ENCODE measurements at regions not wholly inside any gene's neighbourhood (a gene's known extent, or its start where the extent isn't known, plus 50 kb on each side); places are given as distances from the start of the nearest gene placed in this dataset.

- Histone ChIP-seq H3K9ac (ENCODE audit: insufficient read depth, low read length) (no peak overlapping the region), H3K79me2 (ENCODE audit: control insufficient read depth, insufficient read depth, low read length) (no peaks in the 10 kb centered on the region), H2AFZ (ENCODE audit: low read length) (no peak overlapping the region), H4K20me1 (ENCODE audit: control insufficient read depth, extremely low read depth, insufficient read depth, low read length) (no peaks in the 10 kb centered on the region), H3K4me1 (ENCODE audit: control insufficient read depth, extremely low read depth, insufficient read depth, low read length) (no peaks in the 10 kb centered on the region), H3K4me2 (ENCODE audit: extremely low read depth, insufficient read depth, low read length) (no peak overlapping the region), H3K4me3 (replicated peaks in 1 of 4; ENCODE audit: control extremely low read depth in 1 of 4, insufficient read depth in 1 of 4, low read depth in 3 of 4, low read length in 4 of 4) (no peak overlapping the region), H3K27me3 (ENCODE audit: control insufficient read depth, insufficient read depth, low read length) (no peaks in the 10 kb centered on the region), H3K36me3 (ENCODE audit: control insufficient read depth, insufficient read depth, low read length) (no peaks in the 10 kb centered on the region), H3K27ac (ENCODE audit: insufficient read depth, low read length) (no peak overlapping the region), H3K9me3 (ENCODE audit: control insufficient read depth, insufficient read depth, low read depth, low read length) (no peaks in the 10 kb centered on the region)
- no peak for DNase-seq (ENCODE audit: low read depth in 2 of 2)
- TF ChIP-seq EZH2 (IDR thresholded peaks at IDR 0.05; ENCODE audit: low read length, missing control alignments) (no peak), CTCF (conservative IDR thresholded peaks at IDR 0.05 in 1 of 2, IDR thresholded peaks at IDR 0.05 in 1 of 2; ENCODE audit: low read depth in 1 of 2, low read length in 2 of 2) (no peak)
These were observed 998.0 kb upstream of the EPHA7 start for GRCh38 chr6:94417363-94417762.

GRCh38 chr6:94414041-94414440 is 994.7 kb upstream of the EPHA7 start:
- no peak overlapping the region for H3K4me2 ChIP-seq (ENCODE audit: extremely low read depth, insufficient read depth, low read length)
- H3K27ac ChIP-seq (ENCODE audit: insufficient read depth, low read length) = no peak overlapping the region
- no peak for DNase-seq (ENCODE audit: low read depth in 2 of 2)
- H3K9ac ChIP-seq (ENCODE audit: insufficient read depth, low read length) = no peak overlapping the region
- H3K79me2 ChIP-seq (ENCODE audit: control insufficient read depth, insufficient read depth, low read length) = no peaks in the 10 kb centered on the region
- no peaks in the 10 kb centered on the region for H3K4me1 ChIP-seq (ENCODE audit: control insufficient read depth, extremely low read depth, insufficient read depth, low read length)
- H2AFZ ChIP-seq (ENCODE audit: low read length) = no peak overlapping the region
- H3K4me3 ChIP-seq (replicated peaks in 1 of 4; ENCODE audit: control extremely low read depth in 1 of 4, insufficient read depth in 1 of 4, low read depth in 3 of 4, low read length in 4 of 4) = no peak overlapping the region
- no peaks in the 10 kb centered on the region for H3K36me3 ChIP-seq (ENCODE audit: control insufficient read depth, insufficient read depth, low read length)
- H3K9me3 ChIP-seq (ENCODE audit: control insufficient read depth, insufficient read depth, low read depth, low read length) = no peaks in the 10 kb centered on the region
- H3K27me3 ChIP-seq (ENCODE audit: control insufficient read depth, insufficient read depth, low read length) = no peaks in the 10 kb centered on the region
- TF ChIP-seq CTCF (conservative IDR thresholded peaks at IDR 0.05 in 1 of 2, IDR thresholded peaks at IDR 0.05 in 1 of 2; ENCODE audit: low read depth in 1 of 2, low read length in 2 of 2) (no peak), EZH2 (IDR thresholded peaks at IDR 0.05; ENCODE audit: low read length, missing control alignments) (no peak)
- no peaks in the 10 kb centered on the region for H4K20me1 ChIP-seq (ENCODE audit: control insufficient read depth, extremely low read depth, insufficient read depth, low read length)

GRCh38 chr6:94401311-94401710 is 982.0 kb upstream of the EPHA7 start:
- TF ChIP-seq EZH2 (IDR thresholded peaks at IDR 0.05; ENCODE audit: low read length, missing control alignments) = no peak
- TF ChIP-seq CTCF (conservative IDR thresholded peaks at IDR 0.05 in 1 of 2, IDR thresholded peaks at IDR 0.05 in 1 of 2; ENCODE audit: low read depth in 1 of 2, low read length in 2 of 2) = no peak
- DNase-seq (ENCODE audit: low read depth in 2 of 2) = no peak
- Histone ChIP-seq H3K79me2 (ENCODE audit: control insufficient read depth, insufficient read depth, low read length) (no peaks in the 10 kb centered on the region), H2AFZ (ENCODE audit: low read length) (no peak overlapping the region), H3K9me3 (ENCODE audit: control insufficient read depth, insufficient read depth, low read depth, low read length) (no peaks in the 10 kb centered on the region), H3K4me2 (ENCODE audit: extremely low read depth, insufficient read depth, low read length) (no peak overlapping the region), H3K27ac (ENCODE audit: insufficient read depth, low read length) (no peak overlapping the region), H4K20me1 (ENCODE audit: control insufficient read depth, extremely low read depth, insufficient read depth, low read length) (no peaks in the 10 kb centered on the region), H3K9ac (ENCODE audit: insufficient read depth, low read length) (no peak overlapping the region), H3K36me3 (ENCODE audit: control insufficient read depth, insufficient read depth, low read length) (no peaks in the 10 kb centered on the region), H3K4me3 (replicated peaks in 1 of 4; ENCODE audit: control extremely low read depth in 1 of 4, insufficient read depth in 1 of 4, low read depth in 3 of 4, low read length in 4 of 4) (no peak overlapping the region), H3K27me3 (ENCODE audit: control insufficient read depth, insufficient read depth, low read length) (no peaks in the 10 kb centered on the region), H3K4me1 (ENCODE audit: control insufficient read depth, extremely low read depth, insufficient read depth, low read length) (no peaks in the 10 kb centered on the region)
